OCI-LY7 (cell line): ENCODE measurements at regions not wholly inside any gene's neighbourhood (a gene's known extent, or its start where the extent isn't known, plus 50 kb on each side); places are given as distances from the start of the nearest gene placed in this dataset.

Source experiments
- BruUV-seq: library from RNA; stranded (reverse); fragments of 400-500 nt; replicated peaks from 2 replicates; lab custom pipeline; 2021; lab: Mats Ljungman, UMichigan
- CTCF ChIA-PET: fragments of 300-600 bp; sonication (Branson Sonifier 250); formaldehyde crosslinking; loops from one replicate; lab custom pipeline; 2022; ENCODE audit warnings: antibody characterized with exemption; ENCODE audit not compliant: unreplicated experiment; lab: Charles Lee
- POLR2A ChIA-PET: fragments of 300-600 bp; sonication (Branson Sonifier 250); formaldehyde crosslinking; loops from one replicate; lab custom pipeline; 2022; ENCODE audit warnings: antibody characterized with exemption; lab: Charles Lee
- DNase-seq: peaks from one replicate; pipeline ENCODE4 v3.0.0-alpha.2; 2015; ENCODE audit warnings: low spot score
- H2AFZ ChIP-seq: fragments of 200-600 bp; sonication (generic), shearing (Covaris generic); 2 replicates; pipeline ENCODE4 v1.6.1; 2014; ENCODE audit warnings: mild to moderate bottlenecking, antibody characterized with exemption, low read length, moderate library complexity
- H3K27ac ChIP-seq: fragments of 200-600 bp; sonication (generic); 2 replicates; pipeline ENCODE4 v1.5.1; 2014; ENCODE audit warnings: mixed run types, low read depth, mild to moderate bottlenecking, moderate library complexity, low read length, inconsistent platforms; ENCODE audit not compliant: poor library complexity, severe bottlenecking
- H3K36me3 ChIP-seq: fragments of 200-600 bp; sonication (generic); 2 replicates; pipeline ENCODE4 v1.6.1; 2014; ENCODE audit warnings: mild to moderate bottlenecking, antibody characterized with exemption, low read length, moderate library complexity, mixed read lengths; ENCODE audit not compliant: insufficient read depth
- H3K4me1 ChIP-seq: fragments of 200-600 bp; sonication (generic); 2 replicates; pipeline ENCODE4 v1.5.1; 2014; ENCODE audit warnings: mild to moderate bottlenecking, low read length; ENCODE audit not compliant: insufficient read depth, poor library complexity, severe bottlenecking
- H3K4me2 ChIP-seq: fragments of 200-600 bp; sonication (generic); 2 replicates; pipeline ENCODE4 v1.6.1; 2014; ENCODE audit warnings: mild to moderate bottlenecking, low read length
- H3K4me3 ChIP-seq: fragments of 200-600 bp; sonication (generic); 2 replicates; pipeline ENCODE4 v1.5.1; 2014; ENCODE audit warnings: mild to moderate bottlenecking, low read depth, low read length; ENCODE audit not compliant: poor library complexity, severe bottlenecking
- H3K79me2 ChIP-seq: fragments of 200-600 bp; sonication (generic); 2 replicates; pipeline ENCODE4 v1.6.1; 2016; ENCODE audit warnings: low read depth, mild to moderate bottlenecking, low read length, moderate library complexity, mixed read lengths; ENCODE audit not compliant: insufficient read depth
- H3K9me2 ChIP-seq: fragments of 200-600 bp; sonication (generic); 2 replicates; pipeline ENCODE4 v1.6.1; 2016; ENCODE audit warnings: mild to moderate bottlenecking, low read length, mixed read lengths; ENCODE audit not compliant: insufficient read depth
- H3K9me3 ChIP-seq: fragments of 200-600 bp; sonication (generic); 2 replicates; pipeline ENCODE4 v1.6.1; 2014; ENCODE audit warnings: mild to moderate bottlenecking, mixed run types, low read length, mixed read lengths
- H4K20me1 ChIP-seq: fragments of 200-600 bp; sonication (generic); 2 replicates; pipeline ENCODE4 v1.6.1; 2014; ENCODE audit warnings: mild to moderate bottlenecking, antibody characterized with exemption, low read length, moderate library complexity, mixed read lengths; ENCODE audit not compliant: insufficient read depth
- EZH2phosphoT487 ChIP-seq: fragments of 200-600 bp; sonication (generic); IDR thresholded peaks from 2 replicates; pipeline ENCODE4 v1.6.1; 2018; ENCODE audit warnings: low read depth, borderline replicate concordance, mild to moderate bottlenecking, mixed run types, antibody characterized with exemption, low read length, moderate library complexity, mixed read lengths
- intact Hi-C: fragments of 100-400 bp; cut with micrococcal nuclease; formaldehyde crosslinking; loops from one replicate; pipeline ENCODE4 v1.10.0; 2022; ENCODE audit not compliant: unreplicated experiment
- TF ChIP-seq, protein P1 (sequence below): fragments of 200-600 bp; sonication (generic); conservative IDR thresholded peaks from 2 replicates; pipeline ENCODE4 v1.5.1; 2014; ENCODE audit warnings: mild to moderate bottlenecking, antibody characterized with exemption, low read length, moderate library complexity, mixed read lengths

DNA sequence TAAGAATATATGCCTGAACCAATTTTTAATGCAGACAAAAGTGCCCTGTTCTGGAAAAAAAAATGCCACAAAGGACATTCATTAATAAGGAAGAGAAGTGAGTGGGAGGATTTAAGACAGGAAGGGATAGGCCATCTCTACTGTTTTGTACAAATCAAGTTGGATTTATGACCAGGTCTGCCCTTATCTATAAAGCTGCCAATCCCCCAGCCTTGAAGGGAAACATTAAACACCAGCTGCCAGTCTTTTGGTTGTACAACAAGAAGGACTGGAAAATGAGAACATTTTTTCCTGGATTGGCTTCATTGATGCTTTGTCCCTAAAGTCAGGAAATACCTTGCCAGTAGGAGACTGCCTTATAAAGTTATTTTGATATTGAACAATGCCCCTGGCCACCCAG is 444.0 kb downstream of the NPHP4 start:
- intact Hi-C loops = no loop called here
- Histone ChIP-seq H3K4me1 (no peaks in the 10 kb centered on the region), H3K4me3 (no peak overlapping the region), H4K20me1 (no peaks in the 10 kb centered on the region), H3K36me3 (no peaks in the 10 kb centered on the region), H3K4me2 (no peak overlapping the region), H3K9me3 (no peaks in the 10 kb centered on the region), H3K27ac (no peak overlapping the region), H2AFZ (no peak overlapping the region), H3K79me2 (no peaks in the 10 kb centered on the region), H3K9me2 (no peaks in the 10 kb centered on the region)
- BruUV-seq = no TSS peak
- no peak for DNase-seq
- POLR2A ChIA-PET = no interaction called here
- no peak for TF ChIP-seq EZH2phosphoT487
- CTCF ChIA-PET = no interaction called here

DNA sequence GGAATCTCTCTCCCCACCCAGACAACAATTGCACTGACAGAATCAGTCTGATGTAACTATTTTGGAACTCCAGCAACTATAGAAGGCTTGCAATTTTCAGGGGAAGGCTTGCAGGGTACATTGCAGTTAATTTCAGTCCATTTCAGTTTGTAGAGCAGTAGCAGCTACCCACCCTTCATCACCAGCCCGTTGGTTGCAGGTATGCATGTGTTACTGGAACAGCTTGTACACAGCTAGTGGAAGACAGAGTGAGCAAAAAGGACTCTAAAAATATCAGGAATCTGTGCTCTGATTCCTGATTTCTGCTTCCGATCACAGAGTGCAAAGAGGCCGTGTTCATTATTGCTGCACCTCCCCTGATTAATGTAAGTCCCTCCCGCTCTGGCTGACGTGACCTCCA is 449.0 kb downstream of the NPHP4 start:
- BruUV-seq = no TSS peak
- CTCF ChIA-PET = no interaction called here
- H3K79me2 ChIP-seq = no peaks in the 10 kb centered on the region

DNA sequence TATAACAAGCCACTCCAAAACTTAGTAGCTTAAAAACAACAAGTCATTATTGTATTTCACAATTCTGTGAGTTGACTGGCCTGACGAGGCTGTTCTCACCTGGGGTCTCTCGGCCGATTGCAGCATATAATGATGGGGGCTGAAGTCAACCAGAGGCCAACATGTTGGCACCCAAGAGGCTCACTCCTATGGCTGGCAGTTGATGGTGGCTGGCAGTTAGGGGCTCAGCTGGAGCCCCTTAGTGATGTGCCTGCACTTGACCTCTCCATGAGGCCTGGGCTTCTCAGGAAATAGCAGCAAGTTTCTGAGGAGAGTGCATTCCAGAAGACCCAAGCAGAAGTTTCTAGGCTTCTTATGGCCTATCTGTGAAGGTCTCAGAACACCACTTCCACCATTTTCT is 459.4 kb downstream of the NPHP4 start:
- DNase-seq = no peak
- Histone ChIP-seq H3K4me2 (no peak overlapping the region), H3K4me1 (no peaks in the 10 kb centered on the region), H3K27ac (no peak overlapping the region), H3K9me3 (no peaks in the 10 kb centered on the region), H2AFZ (no peak overlapping the region), H3K79me2 (no peaks in the 10 kb centered on the region), H3K36me3 (no peaks in the 10 kb centered on the region), H4K20me1 (no peaks in the 10 kb centered on the region), H3K4me3 (no peak overlapping the region), H3K9me2 (no peaks in the 10 kb centered on the region)
- ChIA-PET CTCF (no interaction called here), POLR2A (no interaction called here)
- BruUV-seq = no TSS peak
- TF ChIP-seq, protein P1, sequence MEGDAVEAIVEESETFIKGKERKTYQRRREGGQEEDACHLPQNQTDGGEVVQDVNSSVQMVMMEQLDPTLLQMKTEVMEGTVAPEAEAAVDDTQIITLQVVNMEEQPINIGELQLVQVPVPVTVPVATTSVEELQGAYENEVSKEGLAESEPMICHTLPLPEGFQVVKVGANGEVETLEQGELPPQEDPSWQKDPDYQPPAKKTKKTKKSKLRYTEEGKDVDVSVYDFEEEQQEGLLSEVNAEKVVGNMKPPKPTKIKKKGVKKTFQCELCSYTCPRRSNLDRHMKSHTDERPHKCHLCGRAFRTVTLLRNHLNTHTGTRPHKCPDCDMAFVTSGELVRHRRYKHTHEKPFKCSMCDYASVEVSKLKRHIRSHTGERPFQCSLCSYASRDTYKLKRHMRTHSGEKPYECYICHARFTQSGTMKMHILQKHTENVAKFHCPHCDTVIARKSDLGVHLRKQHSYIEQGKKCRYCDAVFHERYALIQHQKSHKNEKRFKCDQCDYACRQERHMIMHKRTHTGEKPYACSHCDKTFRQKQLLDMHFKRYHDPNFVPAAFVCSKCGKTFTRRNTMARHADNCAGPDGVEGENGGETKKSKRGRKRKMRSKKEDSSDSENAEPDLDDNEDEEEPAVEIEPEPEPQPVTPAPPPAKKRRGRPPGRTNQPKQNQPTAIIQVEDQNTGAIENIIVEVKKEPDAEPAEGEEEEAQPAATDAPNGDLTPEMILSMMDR = no peak
- TF ChIP-seq EZH2phosphoT487 = no peak
- intact Hi-C loops = no loop called here

More for the DNA sequence above, 449.0 kb downstream of the NPHP4 start:
- H3K4me3 ChIP-seq = no peak overlapping the region
- no peaks in the 10 kb centered on the region for H3K9me3 ChIP-seq
- POLR2A ChIA-PET = no interaction called here
- no peak overlapping the region for H2AFZ ChIP-seq
- H3K4me2 ChIP-seq = no peak overlapping the region
- no peaks in the 10 kb centered on the region for H3K9me2 ChIP-seq
- no peak overlapping the region for H3K27ac ChIP-seq
- no peak for DNase-seq
- H3K4me1 ChIP-seq = no peaks in the 10 kb centered on the region
- no peaks in the 10 kb centered on the region for H3K36me3 ChIP-seq
- intact Hi-C loops = no loop called here
- H4K20me1 ChIP-seq = no peaks in the 10 kb centered on the region
- TF ChIP-seq, protein P1 = no peak
- TF ChIP-seq EZH2phosphoT487 = no peak
